GM12878 (cell line): ENCODE measurements at regions not wholly inside any gene's neighbourhood (a gene's known extent, or its start where the extent isn't known, plus 50 kb on each side); places are given as distances from the start of the nearest gene placed in this dataset.

Experiments
- ATAC-seq: fragments of 200-7000 bp; cut with Tn5 transposase; 3 replicates; pipeline ENCODE4 v1.9.1; 2020; ENCODE audit warnings: mild to moderate bottlenecking, moderate library complexity
- BruUV-seq: library from RNA; stranded (reverse); fragments of 400-500 nt; replicated peaks from 2 replicates; lab custom pipeline; 2021; lab: Mats Ljungman, UMichigan
- CTCF ChIA-PET: fragments of 300-600 bp; sonication (Branson Sonifier 250); formaldehyde crosslinking; extraction: SDS; loops from one replicate; lab custom pipeline; 2021; ENCODE audit warnings: inconsistent platforms; lab: Yijun Ruan, JAX
- POLR2A ChIA-PET: fragments of 350-600 bp; formaldehyde crosslinking; extraction: SDS; loops from one replicate; lab custom pipeline; 2021; ENCODE audit warnings: inconsistent platforms; lab: Charles Lee
- RAD21 ChIA-PET: fragments of 300-600 bp; sonication (Branson Sonifier 250); formaldehyde crosslinking; loops from one replicate; lab custom pipeline; 2023; ENCODE audit warnings: antibody characterized with exemption; ENCODE audit not compliant: unreplicated experiment; lab: Charles Lee
- SMC1A ChIA-PET: fragments of 300-600 bp; sonication (Branson Sonifier 250); formaldehyde crosslinking; loops from one replicate; lab custom pipeline; 2023; ENCODE audit not compliant: unreplicated experiment, uncharacterized antibody; lab: Charles Lee
- DNase-seq: peaks from one replicate; pipeline ENCODE4 v3.0.0-alpha.2; 2011; ENCODE audit warnings: low read depth, low spot score
- FAIRE-seq: peaks from 3 replicates; lab custom pipeline; 2011; peaks lifted over from hg19 to GRCh38; lab: Jason Lieb, UNC
- H2AFZ ChIP-seq: 2 replicates; pipeline ENCODE4 v1.6.0; 2011; ENCODE audit warnings: low read depth, low read length, control low read depth; ENCODE audit not compliant: control insufficient read depth
- H3K27ac ChIP-seq: 2 replicates; pipeline ENCODE4 v1.5.1; 2011; ENCODE audit warnings: control low read depth; ENCODE audit not compliant: control insufficient read depth, insufficient read depth
- H3K27me3 ChIP-seq, 2 experiments: replicated peaks in 1 of 2; 2 replicates each; pipeline versions ENCODE4 v1.6.0 to v1.6.1; 2011; ENCODE audit warnings: low read length in 1 of 2; ENCODE audit not compliant: control insufficient read depth in 2 of 2, insufficient read depth in 2 of 2
- H3K36me3 ChIP-seq, 2 experiments: 2 replicates each; pipeline ENCODE4 v1.5.1; 2011; ENCODE audit warnings: low read length in 1 of 2; ENCODE audit not compliant: control insufficient read depth in 2 of 2, insufficient read depth in 2 of 2
- H3K4me1 ChIP-seq: 2 replicates; pipeline ENCODE4 v1.6.1; 2011; ENCODE audit warnings: mild to moderate bottlenecking, low read length, moderate library complexity, mixed read lengths; ENCODE audit not compliant: control insufficient read depth, insufficient read depth
- H3K4me2 ChIP-seq: 2 replicates; pipeline ENCODE4 v1.6.0; 2011; ENCODE audit warnings: control low read depth; ENCODE audit not compliant: control insufficient read depth, insufficient read depth
- H3K4me3 ChIP-seq: fragments of 200-600 bp; sonication (generic); 2 replicates; pipeline ENCODE4 v1.5.1; 2016
- H3K79me2 ChIP-seq: 2 replicates; pipeline ENCODE4 v1.6.0; 2011; ENCODE audit warnings: low read length; ENCODE audit not compliant: control insufficient read depth, insufficient read depth
- H3K9ac ChIP-seq: 2 replicates; pipeline ENCODE4 v1.8.0; 2011; ENCODE audit warnings: low read length, control low read depth, mixed read lengths; ENCODE audit not compliant: control insufficient read depth, insufficient read depth
- H3K9me3 ChIP-seq: replicated peaks from 3 replicates; pipeline ENCODE4 v1.5.1; 2011; ENCODE audit warnings: mild to moderate bottlenecking, low read length; ENCODE audit not compliant: control insufficient read depth, insufficient read depth
- H4K20me1 ChIP-seq: 2 replicates; pipeline ENCODE4 v1.6.0; 2011; ENCODE audit not compliant: control insufficient read depth, insufficient read depth
- CEBPB ChIP-seq, 2 experiments: fragments of 150-350 bp in 1 of 2; IDR thresholded peaks; 2 replicates each; pipeline ENCODE4 v1.6.1; 2012 to 2014; ENCODE audit warnings: low read depth in 2 of 2, low read length in 2 of 2, borderline replicate concordance in 1 of 2, inconsistent platforms in 1 of 2
- MTA2 ChIP-seq: fragments of 450-650 bp; IDR thresholded peaks from 2 replicates; pipeline ENCODE4 v1.6.1; 2016; ENCODE audit warnings: low read depth, mild to moderate bottlenecking, moderate library complexity
- RUNX3 ChIP-seq: IDR thresholded peaks from 2 replicates; pipeline ENCODE4 v1.6.1; 2012; ENCODE audit warnings: low read length, inconsistent platforms
- SMAD5 ChIP-seq: IDR thresholded peaks from 2 replicates; pipeline ENCODE4 v1.6.1; 2016; ENCODE audit warnings: antibody characterized with exemption, low read depth
- SMARCA5 ChIP-seq: fragments of 450-650 bp; IDR thresholded peaks from 2 replicates; pipeline ENCODE4 v1.6.1; 2017; ENCODE audit warnings: mild to moderate bottlenecking
- YBX1 ChIP-seq: fragments of 450-650 bp; IDR thresholded peaks from 2 replicates; pipeline ENCODE4 v1.6.1; 2016; ENCODE audit warnings: antibody characterized with exemption
- WGBS: methylation state at CpG from one replicate; pipeline ENCODE4 v1.1.6; 2016; ENCODE audit warnings: low lambda C conversion rate; ENCODE audit not compliant: insufficient replicate concordance, insufficient coverage; ENCODE audit errors: missing lambda C conversion rate; 5-methylcytosine and 5-hydroxymethylcytosine counted together
- in situ Hi-C: fragments of 300-500 bp; cut with MboI; formaldehyde crosslinking; loops from 9 replicates; pipeline ENCODE4 v1.14.3; 2018; ENCODE audit warnings: mixed read lengths
- intact Hi-C: fragments of 100-400 bp; cut with micrococcal nuclease; formaldehyde crosslinking; loops from one replicate; pipeline ENCODE4 v1.14.2; 2022; ENCODE audit not compliant: unreplicated experiment
- TF ChIP-seq, protein P1 (sequence below): fragments of 450-650 bp; formaldehyde crosslinking; IDR thresholded peaks from 2 replicates; pipeline ENCODE4 v1.4.0; 2020; ENCODE audit warnings: mild to moderate bottlenecking, moderate library complexity

DNA sequence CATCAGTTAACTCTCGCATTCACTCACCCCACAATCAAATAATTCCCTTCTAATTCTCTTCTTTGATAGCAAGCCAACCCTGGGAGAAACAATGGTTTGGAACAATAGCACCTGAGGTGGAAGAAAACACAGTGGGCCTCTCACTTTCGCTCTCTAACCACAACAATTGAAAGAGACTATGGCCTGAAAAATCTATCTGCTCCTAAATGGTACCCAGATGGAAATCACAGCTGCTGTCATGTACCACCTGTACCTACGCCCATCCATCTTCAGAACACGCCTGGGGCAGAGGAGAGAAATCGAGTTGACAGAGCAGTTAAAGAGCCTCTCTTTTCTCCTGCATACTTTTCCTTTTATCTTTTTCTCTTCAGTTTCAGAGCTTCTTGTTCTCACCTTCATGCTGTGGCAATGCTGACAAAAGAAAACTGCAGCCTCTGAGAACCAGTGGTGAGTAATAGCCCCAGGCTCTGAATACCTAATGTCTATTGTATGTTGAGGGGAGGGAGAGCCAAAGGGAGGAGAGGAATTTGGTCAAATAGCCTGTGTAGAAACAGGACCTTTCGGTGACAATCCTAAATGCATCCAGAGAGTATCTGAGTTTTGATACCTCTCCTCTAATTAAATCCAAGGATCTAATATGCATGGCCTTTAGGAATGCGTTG is 57.7 kb downstream of the ZC3H11B start:
- no peak overlapping the region for H2AFZ ChIP-seq
- intact Hi-C loops = no loop called here
- no peak overlapping the region for H3K9ac ChIP-seq
- H4K20me1 ChIP-seq = no peaks in the 10 kb centered on the region
- no peaks in the 10 kb centered on the region for H3K4me1 ChIP-seq
- CTCF ChIA-PET = interaction anchor here (1.8 kb wide), 1 partner anchor 13 kb away, joined by 4 read pairs; no protein-coding TSS in a partner anchor
- in situ Hi-C loops = no loop called here
- no TSS peak for BruUV-seq
- H3K27ac ChIP-seq = no peak overlapping the region
- WGBS = 47% methylated on average over 7 of the region's 7 CpGs
- H3K4me3 ChIP-seq = no peak overlapping the region
- no peak overlapping the region for H3K4me2 ChIP-seq
- no peaks in the 10 kb centered on the region for H3K79me2 ChIP-seq
- peak; percentile 42; the same call in 1 of the 2 replicates for TF ChIP-seq RUNX3
- TF ChIP-seq SMAD5 = no peak
- TF ChIP-seq, protein P1, sequence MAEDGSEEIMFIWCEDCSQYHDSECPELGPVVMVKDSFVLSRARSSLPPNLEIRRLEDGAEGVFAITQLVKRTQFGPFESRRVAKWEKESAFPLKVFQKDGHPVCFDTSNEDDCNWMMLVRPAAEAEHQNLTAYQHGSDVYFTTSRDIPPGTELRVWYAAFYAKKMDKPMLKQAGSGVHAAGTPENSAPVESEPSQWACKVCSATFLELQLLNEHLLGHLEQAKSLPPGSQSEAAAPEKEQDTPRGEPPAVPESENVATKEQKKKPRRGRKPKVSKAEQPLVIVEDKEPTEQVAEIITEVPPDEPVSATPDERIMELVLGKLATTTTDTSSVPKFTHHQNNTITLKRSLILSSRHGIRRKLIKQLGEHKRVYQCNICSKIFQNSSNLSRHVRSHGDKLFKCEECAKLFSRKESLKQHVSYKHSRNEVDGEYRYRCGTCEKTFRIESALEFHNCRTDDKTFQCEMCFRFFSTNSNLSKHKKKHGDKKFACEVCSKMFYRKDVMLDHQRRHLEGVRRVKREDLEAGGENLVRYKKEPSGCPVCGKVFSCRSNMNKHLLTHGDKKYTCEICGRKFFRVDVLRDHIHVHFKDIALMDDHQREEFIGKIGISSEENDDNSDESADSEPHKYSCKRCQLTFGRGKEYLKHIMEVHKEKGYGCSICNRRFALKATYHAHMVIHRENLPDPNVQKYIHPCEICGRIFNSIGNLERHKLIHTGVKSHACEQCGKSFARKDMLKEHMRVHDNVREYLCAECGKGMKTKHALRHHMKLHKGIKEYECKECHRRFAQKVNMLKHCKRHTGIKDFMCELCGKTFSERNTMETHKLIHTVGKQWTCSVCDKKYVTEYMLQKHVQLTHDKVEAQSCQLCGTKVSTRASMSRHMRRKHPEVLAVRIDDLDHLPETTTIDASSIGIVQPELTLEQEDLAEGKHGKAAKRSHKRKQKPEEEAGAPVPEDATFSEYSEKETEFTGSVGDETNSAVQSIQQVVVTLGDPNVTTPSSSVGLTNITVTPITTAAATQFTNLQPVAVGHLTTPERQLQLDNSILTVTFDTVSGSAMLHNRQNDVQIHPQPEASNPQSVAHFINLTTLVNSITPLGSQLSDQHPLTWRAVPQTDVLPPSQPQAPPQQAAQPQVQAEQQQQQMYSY (CRISPR knock-in tag) = no peak
- no peak for TF ChIP-seq YBX1
- TF ChIP-seq MTA2 = no peak
- TF ChIP-seq SMARCA5 = no peak
- TF ChIP-seq CEBPB (IDR thresholded peaks at IDR 0.05; ENCODE audit: borderline replicate concordance in 1 of 2, low read depth in 2 of 2, low read length in 2 of 2) = no peak
- SMC1A ChIA-PET = interaction anchor here (0.9 to 1.3 kb wide), 2 partner anchors 13 to 92 kb away, joined by 3 read pairs; no protein-coding TSS in a partner anchor
- H3K9me3 ChIP-seq = no peaks in the 10 kb centered on the region
- DNase-seq = no peak
- POLR2A ChIA-PET = no interaction called here
- H3K27me3 ChIP-seq = peaks cover 0 to 2% of the 10 kb centered on the region in 2 experiments; a peak in 2 of 4 replicates
- ATAC-seq = no peak; the same call in 2 of the 3 replicates
- H3K36me3 ChIP-seq = no peaks in the 10 kb centered on the region
- no peak for FAIRE-seq
- RAD21 ChIA-PET = no interaction called here
